Liver (tissue), 3 donors: ENCODE measurements at regions not wholly inside any gene's neighbourhood (a gene's known extent, or its start where the extent isn't known, plus 50 kb on each side); places are given as distances from the start of the nearest gene placed in this dataset.

ENCODE experiments used
- FOXA1 ChIP-seq: IDR thresholded peaks from 2 replicates; pipeline ENCODE4 v1.6.1; 2016; ENCODE audit warnings: antibody characterized with exemption
- RAD21 ChIP-seq, 2 donors: IDR thresholded peaks; 2 replicates each; pipeline ENCODE4 v1.6.1; 2016; ENCODE audit warnings: antibody characterized with exemption in 2 of 2, mild to moderate bottlenecking in 2 of 2
- RXRA ChIP-seq, 2 donors: IDR thresholded peaks; 2 replicates each; pipeline ENCODE4 v1.6.1; 2017 to 2018; ENCODE audit warnings: antibody characterized with exemption in 2 of 2, mild to moderate bottlenecking in 1 of 2
- SP1 ChIP-seq: IDR thresholded peaks from 2 replicates; pipeline ENCODE4 v1.6.1; 2018; ENCODE audit warnings: antibody characterized with exemption, mild to moderate bottlenecking
- TAF1 ChIP-seq: conservative IDR thresholded peaks from 2 replicates; pipeline ENCODE4 v1.6.1; 2016; ENCODE audit warnings: antibody characterized with exemption, mild to moderate bottlenecking
- YY1 ChIP-seq: IDR thresholded peaks from 2 replicates; pipeline ENCODE4 v1.6.1; 2016; ENCODE audit warnings: antibody characterized with exemption, mild to moderate bottlenecking
- TF ChIP-seq, protein P1 (sequence below): fragments of 150-350 bp; IDR thresholded peaks from 2 replicates; pipeline ENCODE4 v1.5.1; 2017; ENCODE audit warnings: improper control_type of control experiment, low read depth, low read length; ENCODE audit not compliant: missing input control
- TF ChIP-seq, protein P2 (sequence below): IDR thresholded peaks from 2 replicates; pipeline ENCODE4 v1.6.1; 2016; ENCODE audit warnings: antibody characterized with exemption, mild to moderate bottlenecking
- donor health status: healthy.
- donor health status: healthy.

DNA sequence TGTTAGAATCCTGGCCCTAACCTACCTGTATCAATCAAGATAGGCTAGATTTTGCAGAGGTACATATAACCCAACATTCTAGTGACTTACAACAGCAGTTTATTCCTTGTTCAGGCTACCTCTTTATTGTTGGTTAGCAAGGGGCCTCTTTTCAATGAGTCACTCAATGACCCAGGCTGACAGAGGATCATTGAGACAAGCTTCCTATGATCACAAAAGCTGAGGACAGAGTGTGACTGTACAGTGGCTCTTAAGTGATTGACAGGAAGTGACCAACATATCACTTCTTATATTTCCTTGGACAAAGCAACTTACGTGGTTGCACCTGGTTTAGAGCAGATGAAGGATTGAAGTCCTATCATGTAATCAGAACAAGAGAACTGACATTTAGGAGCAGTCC lies 740.9 kb downstream of the FRK start:
- TF ChIP-seq, protein P1, sequence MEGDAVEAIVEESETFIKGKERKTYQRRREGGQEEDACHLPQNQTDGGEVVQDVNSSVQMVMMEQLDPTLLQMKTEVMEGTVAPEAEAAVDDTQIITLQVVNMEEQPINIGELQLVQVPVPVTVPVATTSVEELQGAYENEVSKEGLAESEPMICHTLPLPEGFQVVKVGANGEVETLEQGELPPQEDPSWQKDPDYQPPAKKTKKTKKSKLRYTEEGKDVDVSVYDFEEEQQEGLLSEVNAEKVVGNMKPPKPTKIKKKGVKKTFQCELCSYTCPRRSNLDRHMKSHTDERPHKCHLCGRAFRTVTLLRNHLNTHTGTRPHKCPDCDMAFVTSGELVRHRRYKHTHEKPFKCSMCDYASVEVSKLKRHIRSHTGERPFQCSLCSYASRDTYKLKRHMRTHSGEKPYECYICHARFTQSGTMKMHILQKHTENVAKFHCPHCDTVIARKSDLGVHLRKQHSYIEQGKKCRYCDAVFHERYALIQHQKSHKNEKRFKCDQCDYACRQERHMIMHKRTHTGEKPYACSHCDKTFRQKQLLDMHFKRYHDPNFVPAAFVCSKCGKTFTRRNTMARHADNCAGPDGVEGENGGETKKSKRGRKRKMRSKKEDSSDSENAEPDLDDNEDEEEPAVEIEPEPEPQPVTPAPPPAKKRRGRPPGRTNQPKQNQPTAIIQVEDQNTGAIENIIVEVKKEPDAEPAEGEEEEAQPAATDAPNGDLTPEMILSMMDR = no peak
- no peak for TF ChIP-seq RAD21 (IDR thresholded peaks at IDR 0.05)
- TF ChIP-seq, protein P2, sequence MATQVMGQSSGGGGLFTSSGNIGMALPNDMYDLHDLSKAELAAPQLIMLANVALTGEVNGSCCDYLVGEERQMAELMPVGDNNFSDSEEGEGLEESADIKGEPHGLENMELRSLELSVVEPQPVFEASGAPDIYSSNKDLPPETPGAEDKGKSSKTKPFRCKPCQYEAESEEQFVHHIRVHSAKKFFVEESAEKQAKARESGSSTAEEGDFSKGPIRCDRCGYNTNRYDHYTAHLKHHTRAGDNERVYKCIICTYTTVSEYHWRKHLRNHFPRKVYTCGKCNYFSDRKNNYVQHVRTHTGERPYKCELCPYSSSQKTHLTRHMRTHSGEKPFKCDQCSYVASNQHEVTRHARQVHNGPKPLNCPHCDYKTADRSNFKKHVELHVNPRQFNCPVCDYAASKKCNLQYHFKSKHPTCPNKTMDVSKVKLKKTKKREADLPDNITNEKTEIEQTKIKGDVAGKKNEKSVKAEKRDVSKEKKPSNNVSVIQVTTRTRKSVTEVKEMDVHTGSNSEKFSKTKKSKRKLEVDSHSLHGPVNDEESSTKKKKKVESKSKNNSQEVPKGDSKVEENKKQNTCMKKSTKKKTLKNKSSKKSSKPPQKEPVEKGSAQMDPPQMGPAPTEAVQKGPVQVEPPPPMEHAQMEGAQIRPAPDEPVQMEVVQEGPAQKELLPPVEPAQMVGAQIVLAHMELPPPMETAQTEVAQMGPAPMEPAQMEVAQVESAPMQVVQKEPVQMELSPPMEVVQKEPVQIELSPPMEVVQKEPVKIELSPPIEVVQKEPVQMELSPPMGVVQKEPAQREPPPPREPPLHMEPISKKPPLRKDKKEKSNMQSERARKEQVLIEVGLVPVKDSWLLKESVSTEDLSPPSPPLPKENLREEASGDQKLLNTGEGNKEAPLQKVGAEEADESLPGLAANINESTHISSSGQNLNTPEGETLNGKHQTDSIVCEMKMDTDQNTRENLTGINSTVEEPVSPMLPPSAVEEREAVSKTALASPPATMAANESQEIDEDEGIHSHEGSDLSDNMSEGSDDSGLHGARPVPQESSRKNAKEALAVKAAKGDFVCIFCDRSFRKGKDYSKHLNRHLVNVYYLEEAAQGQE = no peak
- TF ChIP-seq YY1 = no peak
- no peak for TF ChIP-seq RXRA (IDR thresholded peaks at IDR 0.05)
- no peak for TF ChIP-seq TAF1
- no peak for TF ChIP-seq SP1
- no peak for TF ChIP-seq FOXA1
